ENCODE measurements at regions not wholly inside any gene's neighbourhood (a gene's known extent, or its start where the extent isn't known, plus 50 kb on each side); places are given as distances from the start of the nearest gene placed in this dataset.
"Not testable (repeated sequence)": the region's sequence is repeated elsewhere in the genome, so short reads cannot be mapped to it uniquely, and the experiment has no call there.

- DNase-seq (ENCODE audit: low read depth in 2 of 2), result no peak
Measured at GRCh38 chr7:9505516-9505915, 1072.1 kb downstream of the NXPH1 start.

- no peak for DNase-seq (ENCODE audit: low read depth in 2 of 2)
Measured at GRCh38 chr7:9507290-9507689, 1073.9 kb downstream of the NXPH1 start.

- no peak for DNase-seq (ENCODE audit: low read depth in 2 of 2)
Measured at GRCh38 chr7:9516662-9517061, 1083.3 kb downstream of the NXPH1 start.

GRCh38 chr7:9523579-9523978 is 1090.2 kb downstream of the NXPH1 start:
- DNase-seq (ENCODE audit: low read depth in 2 of 2), result no peak

- DNase-seq (ENCODE audit: low read depth in 2 of 2), result not testable (repeated sequence)
Measured at GRCh38 chr7:9552431-9552830, 1119.0 kb downstream of the NXPH1 start.

- no peak for DNase-seq (ENCODE audit: low read depth in 2 of 2)
Measured at GRCh38 chr7:9557853-9558252, 1124.4 kb downstream of the NXPH1 start.

GRCh38 chr7:9575716-9576115 is 1142.3 kb downstream of the NXPH1 start:
- no peak for DNase-seq (ENCODE audit: low read depth in 2 of 2)

GRCh38 chr7:9582824-9583223 is 1149.4 kb downstream of the NXPH1 start:
- DNase-seq (ENCODE audit: low read depth in 2 of 2), result no peak

- no peak for DNase-seq (ENCODE audit: low read depth in 2 of 2)
Measured at GRCh38 chr7:9598411-9598810, 1165.0 kb downstream of the NXPH1 start.

- DNase-seq (ENCODE audit: low read depth in 2 of 2), result no peak
Measured at GRCh38 chr7:9600974-9601373, 1167.6 kb downstream of the NXPH1 start.

GRCh38 chr7:9603291-9603690 is 1169.9 kb downstream of the NXPH1 start:
- no peak for DNase-seq (ENCODE audit: low read depth in 2 of 2)

GRCh38 chr7:9608560-9608959 is 1175.2 kb downstream of the NXPH1 start:
- no peak for DNase-seq (ENCODE audit: low read depth in 2 of 2)

- DNase-seq (ENCODE audit: low read depth in 2 of 2), result not testable (repeated sequence)
Measured at GRCh38 chr7:9620899-9621298, 1187.5 kb downstream of the NXPH1 start.

- DNase-seq (ENCODE audit: low read depth in 2 of 2), result not testable (repeated sequence)
Measured at GRCh38 chr7:9621306-9621902, 1188.0 kb downstream of the NXPH1 start.

- DNase-seq (ENCODE audit: low read depth in 2 of 2), result no peak
Measured at GRCh38 chr7:9621927-9622326, 1188.5 kb downstream of the NXPH1 start.

- no peak for DNase-seq (ENCODE audit: low read depth in 2 of 2)
Measured at GRCh38 chr7:9625953-9626352, 1192.5 kb downstream of the NXPH1 start.

GRCh38 chr7:9645756-9646155 is 1212.3 kb downstream of the NXPH1 start:
- no peak for DNase-seq (ENCODE audit: low read depth in 2 of 2)

- no peak for DNase-seq (ENCODE audit: low read depth in 2 of 2)
Measured at GRCh38 chr7:9657257-9657656, 1223.8 kb downstream of the NXPH1 start.

- DNase-seq (ENCODE audit: low read depth in 2 of 2), result no peak
Measured at GRCh38 chr7:9671979-9672917, 1238.8 kb downstream of the NXPH1 start.

GRCh38 chr7:9680713-9681112 is 1247.3 kb downstream of the NXPH1 start:
- no peak for DNase-seq (ENCODE audit: low read depth in 2 of 2)

- DNase-seq (ENCODE audit: low read depth in 2 of 2), result no peak
Measured at GRCh38 chr7:9681284-9681683, 1247.9 kb downstream of the NXPH1 start.

GRCh38 chr7:9691286-9691685 is 1257.9 kb downstream of the NXPH1 start:
- DNase-seq (ENCODE audit: low read depth in 2 of 2), result no peak

GRCh38 chr7:9698375-9698774 is 1265.0 kb downstream of the NXPH1 start:
- no peak for DNase-seq (ENCODE audit: low read depth in 2 of 2)
